ENCODE measurements at regions not wholly inside any gene's neighbourhood (a gene's known extent, or its start where the extent isn't known, plus 50 kb on each side); places are given as distances from the start of the nearest gene placed in this dataset.
"Not testable (repeated sequence)": the region's sequence is repeated elsewhere in the genome, so short reads cannot be mapped to it uniquely, and the experiment has no call there.

- not testable (repeated sequence) for TF ChIP-seq CTCF (IDR thresholded peaks at IDR 0.05); POLR2A (IDR thresholded peaks at IDR 0.05); POLR2AphosphoS5 (IDR thresholded peaks at IDR 0.05; ENCODE audit: insufficient read depth in 1 of 2, low read depth in 1 of 2)
Observed at GRCh38 chr14:101307162-101307561, 254.1 kb upstream of the DIO3 start.

Measured in vagina (tissue), 2 donors.